HEK293 (cell line): ENCODE measurements at regions not wholly inside any gene's neighbourhood (a gene's known extent, or its start where the extent isn't known, plus 50 kb on each side); places are given as distances from the start of the nearest gene placed in this dataset.

Experiments used
- CTCF ChIA-PET: fragments of 350-600 bp; formaldehyde crosslinking; extraction: SDS; loops from one replicate; lab custom pipeline; 2021; ENCODE audit warnings: antibody characterized with exemption; lab: Yijun Ruan, JAX
- POLR2A ChIA-PET: fragments of 300-600 bp; formaldehyde crosslinking; extraction: SDS; loops from one replicate; lab custom pipeline; 2020; ENCODE audit warnings: antibody characterized with exemption, inconsistent platforms; lab: Yijun Ruan, JAX
- H3K27ac ChIP-seq: fragments of 200-500 bp; sonication (Bioruptor generic); 2 replicates; pipeline ENCODE4 v1.5.1; 2014; ENCODE audit warnings: low read depth, low read length, control low read depth, inconsistent platforms; ENCODE audit errors: extremely low read depth
- H3K36me3 ChIP-seq, 2 experiments: fragments of 200-500 bp in 1 of 2; sonication (Bioruptor generic) in 1 of 2; 1 replicate in 1 of 2; 2 replicates in 1 of 2; pipeline ENCODE4 v1.5.1; 2014 to 2017; ENCODE audit warnings: inconsistent platforms in 2 of 2, low read length in 2 of 2; ENCODE audit not compliant: control insufficient read depth in 2 of 2, insufficient read depth in 1 of 2
- H3K4me1 ChIP-seq: fragments of 200-500 bp; sonication (Bioruptor generic); 2 replicates; pipeline ENCODE4 v1.5.1; 2014; ENCODE audit warnings: mild to moderate bottlenecking, low read length, inconsistent platforms; ENCODE audit not compliant: control insufficient read depth, insufficient read depth
- H3K4me3 ChIP-seq: 2 replicates; pipeline ENCODE4 v1.5.1; 2011; ENCODE audit warnings: low read depth, mild to moderate bottlenecking, control low read depth, low read length, moderate library complexity
- H3K9me3 ChIP-seq: fragments of 200-500 bp; sonication (Bioruptor generic); 2 replicates; pipeline ENCODE4 v1.5.1; 2014; ENCODE audit warnings: low read depth, low read length, inconsistent platforms; ENCODE audit not compliant: control insufficient read depth, insufficient read depth
- FEZF1 ChIP-seq: fragments of 450-650 bp; formaldehyde crosslinking; IDR thresholded peaks from 2 replicates; pipeline ENCODE4 v1.5.1; 2016; ENCODE audit warnings: missing biosample characterization, missing genetic modification characterization
- HOXD13 ChIP-seq: sonication (generic); formaldehyde crosslinking; IDR thresholded peaks from 2 replicates; pipeline ENCODE4 v1.8.0; 2022; ENCODE audit warnings: missing genetic modification reagents, borderline replicate concordance
- KLF16 ChIP-seq: fragments of 450-650 bp; formaldehyde crosslinking; IDR thresholded peaks from 2 replicates; pipeline ENCODE4 v1.5.1; 2017; ENCODE audit warnings: missing biosample characterization, missing genetic modification characterization
- KLF9 ChIP-seq: fragments of 450-650 bp; formaldehyde crosslinking; IDR thresholded peaks from 2 replicates; pipeline ENCODE4 v1.5.1; 2016; ENCODE audit warnings: missing biosample characterization, missing genetic modification characterization, low read depth
- MEIS1 ChIP-seq: sonication (generic); formaldehyde crosslinking; IDR thresholded peaks from 2 replicates; pipeline ENCODE4 v1.8.1; 2022; ENCODE audit warnings: missing genetic modification reagents, mild to moderate bottlenecking, borderline replicate concordance
- MZF1 ChIP-seq: fragments of 450-650 bp; formaldehyde crosslinking; IDR thresholded peaks from 2 replicates; pipeline ENCODE4 v1.5.1; 2017; ENCODE audit warnings: missing biosample characterization, missing genetic modification characterization, borderline replicate concordance
- SCRT2 ChIP-seq: fragments of 450-650 bp; formaldehyde crosslinking; IDR thresholded peaks from 2 replicates; pipeline ENCODE4 v1.5.1; 2016; ENCODE audit warnings: missing biosample characterization, missing genetic modification characterization
- SETDB1 ChIP-seq: IDR thresholded peaks from one replicate; pipeline ENCODE4 v1.6.1; 2017; ENCODE audit warnings: mild to moderate bottlenecking, low read length, moderate library complexity, mixed read lengths; ENCODE audit not compliant: insufficient read length
- TCF7L2 ChIP-seq: IDR thresholded peaks from 2 replicates; pipeline ENCODE4 v1.6.1; 2011; ENCODE audit warnings: low read depth, mild to moderate bottlenecking, inconsistent platforms, low read length, moderate library complexity, borderline replicate concordance
- ZNF10 ChIP-seq: fragments of 450-650 bp; formaldehyde crosslinking; IDR thresholded peaks from 2 replicates; pipeline ENCODE4 v1.5.1; 2017; ENCODE audit warnings: missing biosample characterization, missing genetic modification characterization
- ZNF184 ChIP-seq: fragments of 450-650 bp; IDR thresholded peaks from 2 replicates; pipeline ENCODE4 v1.5.1; 2018; ENCODE audit warnings: missing biosample characterization, mild to moderate bottlenecking, missing genetic modification characterization
- ZNF223 ChIP-seq: fragments of 450-650 bp; formaldehyde crosslinking; IDR thresholded peaks from 2 replicates; pipeline ENCODE4 v1.5.1; 2016; ENCODE audit warnings: missing biosample characterization, missing genetic modification characterization
- ZNF24 ChIP-seq: fragments of 450-650 bp; formaldehyde crosslinking; IDR thresholded peaks from 2 replicates; pipeline ENCODE4 v1.5.1; 2016; ENCODE audit warnings: missing biosample characterization, missing genetic modification characterization
- ZNF350 ChIP-seq: fragments of 450-650 bp; formaldehyde crosslinking; IDR thresholded peaks from 2 replicates; pipeline ENCODE4 v1.5.0; 2017; ENCODE audit warnings: missing biosample characterization, mild to moderate bottlenecking, missing genetic modification characterization
- ZNF426 ChIP-seq: fragments of 450-650 bp; formaldehyde crosslinking; IDR thresholded peaks from 2 replicates; pipeline ENCODE4 v1.5.1; 2017; ENCODE audit warnings: missing biosample characterization, missing genetic modification characterization, mild to moderate bottlenecking, inconsistent platforms, moderate library complexity
- ZNF473 ChIP-seq: fragments of 450-650 bp; formaldehyde crosslinking; IDR thresholded peaks from 2 replicates; pipeline ENCODE4 v1.5.1; 2017; ENCODE audit warnings: missing biosample characterization, missing genetic modification characterization
- ZNF555 ChIP-seq: fragments of 450-650 bp; formaldehyde crosslinking; conservative IDR thresholded peaks from 2 replicates; pipeline ENCODE4 v1.5.1; 2017; ENCODE audit warnings: missing biosample characterization, mild to moderate bottlenecking, missing genetic modification characterization, inconsistent platforms
- ZNF610 ChIP-seq: fragments of 450-650 bp; formaldehyde crosslinking; IDR thresholded peaks from 2 replicates; pipeline ENCODE4 v1.5.1; 2016; ENCODE audit warnings: missing biosample characterization, missing genetic modification characterization, borderline replicate concordance
- ZNF624 ChIP-seq: fragments of 450-650 bp; formaldehyde crosslinking; IDR thresholded peaks from 2 replicates; pipeline ENCODE4 v1.5.1; 2017; ENCODE audit warnings: missing biosample characterization, missing genetic modification characterization
- ZNF792 ChIP-seq: fragments of 450-650 bp; formaldehyde crosslinking; IDR thresholded peaks from 2 replicates; pipeline ENCODE4 v1.5.1; 2016; ENCODE audit warnings: missing biosample characterization, missing genetic modification characterization
- TF ChIP-seq, protein P1 (sequence below): fragments of 450-650 bp; formaldehyde crosslinking; conservative IDR thresholded peaks from 2 replicates; pipeline ENCODE4 v1.5.1; 2016; ENCODE audit warnings: low read depth, missing biosample characterization, missing genetic modification characterization
- TF ChIP-seq, protein P2 (sequence below): fragments of 450-650 bp; formaldehyde crosslinking; IDR thresholded peaks from 2 replicates; pipeline ENCODE4 v1.5.1; 2016; ENCODE audit warnings: missing biosample characterization, missing genetic modification characterization
- TF ChIP-seq, protein P3 (sequence below): fragments of 450-650 bp; formaldehyde crosslinking; IDR thresholded peaks from 2 replicates; pipeline ENCODE4 v1.5.1; 2016; ENCODE audit warnings: missing biosample characterization, missing genetic modification characterization, low read depth
- TF ChIP-seq, protein P4 (sequence below): fragments of 450-650 bp; formaldehyde crosslinking; IDR thresholded peaks from 2 replicates; pipeline ENCODE4 v1.5.1; 2016; ENCODE audit warnings: missing biosample characterization, missing genetic modification characterization

DNA sequence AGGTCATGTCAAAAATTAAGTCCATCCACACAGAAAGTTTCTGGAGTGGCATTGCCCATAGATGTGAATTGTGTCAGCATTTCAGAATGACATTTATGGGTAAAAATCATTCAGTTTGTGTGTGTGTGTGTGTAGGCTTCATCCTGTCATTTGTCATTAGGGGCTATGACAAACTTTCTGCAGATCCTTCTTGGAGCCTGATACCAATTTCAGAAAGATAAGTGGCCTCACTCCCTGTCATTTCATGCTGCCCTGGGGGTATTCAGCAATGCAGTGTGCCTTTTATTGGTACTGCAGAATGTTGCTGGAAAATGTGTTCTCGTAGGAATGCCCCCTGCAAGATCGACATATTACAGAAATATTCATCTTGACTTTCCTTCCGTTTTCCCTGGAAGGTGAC lies 659.7 kb downstream of the NLGN4X start (continued):
- TF ChIP-seq, protein P1, sequence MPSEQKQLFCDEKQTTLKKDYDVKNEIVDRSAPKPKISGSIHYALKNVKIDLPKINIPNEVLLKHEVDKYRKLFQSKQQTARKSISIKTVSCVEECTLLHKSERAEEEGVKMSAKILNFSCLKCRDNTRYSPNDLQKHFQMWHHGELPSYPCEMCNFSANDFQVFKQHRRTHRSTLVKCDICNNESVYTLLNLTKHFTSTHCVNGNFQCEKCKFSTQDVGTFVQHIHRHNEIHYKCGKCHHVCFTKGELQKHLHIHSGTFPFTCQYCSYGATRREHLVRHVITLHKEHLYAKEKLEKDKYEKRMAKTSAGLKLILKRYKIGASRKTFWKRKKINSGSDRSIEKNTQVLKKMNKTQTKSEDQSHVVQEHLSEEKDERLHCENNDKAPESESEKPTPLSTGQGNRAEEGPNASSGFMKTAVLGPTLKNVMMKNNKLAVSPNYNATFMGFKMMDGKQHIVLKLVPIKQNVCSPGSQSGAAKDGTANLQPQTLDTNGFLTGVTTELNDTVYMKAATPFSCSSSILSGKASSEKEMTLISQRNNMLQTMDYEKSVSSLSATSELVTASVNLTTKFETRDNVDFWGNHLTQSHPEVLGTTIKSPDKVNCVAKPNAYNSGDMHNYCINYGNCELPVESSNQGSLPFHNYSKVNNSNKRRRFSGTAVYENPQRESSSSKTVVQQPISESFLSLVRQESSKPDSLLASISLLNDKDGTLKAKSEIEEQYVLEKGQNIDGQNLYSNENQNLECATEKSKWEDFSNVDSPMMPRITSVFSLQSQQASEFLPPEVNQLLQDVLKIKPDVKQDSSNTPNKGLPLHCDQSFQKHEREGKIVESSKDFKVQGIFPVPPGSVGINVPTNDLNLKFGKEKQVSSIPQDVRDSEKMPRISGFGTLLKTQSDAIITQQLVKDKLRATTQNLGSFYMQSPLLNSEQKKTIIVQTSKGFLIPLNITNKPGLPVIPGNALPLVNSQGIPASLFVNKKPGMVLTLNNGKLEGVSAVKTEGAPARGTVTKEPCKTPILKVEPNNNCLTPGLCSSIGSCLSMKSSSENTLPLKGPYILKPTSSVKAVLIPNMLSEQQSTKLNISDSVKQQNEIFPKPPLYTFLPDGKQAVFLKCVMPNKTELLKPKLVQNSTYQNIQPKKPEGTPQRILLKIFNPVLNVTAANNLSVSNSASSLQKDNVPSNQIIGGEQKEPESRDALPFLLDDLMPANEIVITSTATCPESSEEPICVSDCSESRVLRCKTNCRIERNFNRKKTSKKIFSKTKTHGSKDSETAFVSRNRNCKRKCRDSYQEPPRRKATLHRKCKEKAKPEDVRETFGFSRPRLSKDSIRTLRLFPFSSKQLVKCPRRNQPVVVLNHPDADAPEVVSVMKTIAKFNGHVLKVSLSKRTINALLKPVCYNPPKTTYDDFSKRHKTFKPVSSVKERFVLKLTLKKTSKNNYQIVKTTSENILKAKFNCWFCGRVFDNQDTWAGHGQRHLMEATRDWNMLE: no peak
- TF ChIP-seq SCRT2: no peak
- TF ChIP-seq KLF16 (tag by site-specific recombination): no peak
- TF ChIP-seq ZNF350 (tag by site-specific recombination): no peak
- no peak for TF ChIP-seq SETDB1
- no peak for TF ChIP-seq ZNF426 (tag by site-specific recombination)
- TF ChIP-seq, protein P2, sequence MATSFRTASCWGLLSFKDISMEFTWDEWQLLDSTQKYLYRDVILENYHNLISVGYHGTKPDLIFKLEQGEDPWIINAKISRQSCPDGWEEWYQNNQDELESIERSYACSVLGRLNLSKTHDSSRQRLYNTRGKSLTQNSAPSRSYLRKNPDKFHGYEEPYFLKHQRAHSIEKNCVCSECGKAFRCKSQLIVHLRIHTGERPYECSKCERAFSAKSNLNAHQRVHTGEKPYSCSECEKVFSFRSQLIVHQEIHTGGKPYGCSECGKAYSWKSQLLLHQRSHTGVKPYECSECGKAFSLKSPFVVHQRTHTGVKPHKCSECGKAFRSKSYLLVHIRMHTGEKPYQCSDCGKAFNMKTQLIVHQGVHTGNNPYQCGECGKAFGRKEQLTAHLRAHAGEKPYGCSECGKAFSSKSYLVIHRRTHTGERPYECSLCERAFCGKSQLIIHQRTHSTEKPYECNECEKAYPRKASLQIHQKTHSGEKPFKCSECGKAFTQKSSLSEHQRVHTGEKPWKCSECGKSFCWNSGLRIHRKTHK (tag by site-specific recombination): no peak
- TF ChIP-seq ZNF184 (tag by site-specific recombination): no peak
- no peak for TF ChIP-seq HOXD13 (CRISPR knock-in tag)
- no peak for TF ChIP-seq TCF7L2

DNA sequence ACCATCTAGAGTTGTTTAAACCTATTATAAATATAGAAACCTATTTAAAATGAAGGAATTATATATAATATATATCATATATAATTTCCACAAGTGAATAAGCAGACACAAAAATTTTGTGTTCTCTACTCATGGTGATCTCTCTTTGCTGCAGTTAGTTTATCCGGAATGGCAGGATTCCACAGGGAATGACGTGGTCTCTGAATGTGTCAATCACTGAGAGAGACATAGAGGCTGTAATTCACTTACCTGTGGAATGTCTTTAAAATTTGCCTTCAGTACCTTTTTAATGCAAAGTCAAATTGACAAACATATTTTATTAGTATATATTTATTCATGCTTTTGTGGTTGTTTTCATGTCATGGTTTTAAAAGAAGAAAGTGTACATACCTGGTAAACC lies 669.3 kb downstream of the NLGN4X start:
- H3K4me1 ChIP-seq: no peaks in the 10 kb centered on the region
- H3K27ac ChIP-seq: no peak overlapping the region
- ChIA-PET CTCF (no interaction called here), POLR2A (no interaction called here)
- TF ChIP-seq ZNF10: no peak
- no peak for TF ChIP-seq MEIS1 (CRISPR knock-in tag)
- no peak for TF ChIP-seq ZNF426 (tag by site-specific recombination)
- TF ChIP-seq, protein P3, sequence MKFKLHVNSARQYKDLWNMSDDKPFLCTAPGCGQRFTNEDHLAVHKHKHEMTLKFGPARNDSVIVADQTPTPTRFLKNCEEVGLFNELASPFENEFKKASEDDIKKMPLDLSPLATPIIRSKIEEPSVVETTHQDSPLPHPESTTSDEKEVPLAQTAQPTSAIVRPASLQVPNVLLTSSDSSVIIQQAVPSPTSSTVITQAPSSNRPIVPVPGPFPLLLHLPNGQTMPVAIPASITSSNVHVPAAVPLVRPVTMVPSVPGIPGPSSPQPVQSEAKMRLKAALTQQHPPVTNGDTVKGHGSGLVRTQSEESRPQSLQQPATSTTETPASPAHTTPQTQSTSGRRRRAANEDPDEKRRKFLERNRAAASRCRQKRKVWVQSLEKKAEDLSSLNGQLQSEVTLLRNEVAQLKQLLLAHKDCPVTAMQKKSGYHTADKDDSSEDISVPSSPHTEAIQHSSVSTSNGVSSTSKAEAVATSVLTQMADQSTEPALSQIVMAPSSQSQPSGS (tag by site-specific recombination): no peak
- TF ChIP-seq FEZF1: no peak
- TF ChIP-seq ZNF610 (tag by site-specific recombination): no peak
- TF ChIP-seq ZNF624: no peak
- no peak for TF ChIP-seq MZF1
- no peaks in the 10 kb centered on the region for H3K9me3 ChIP-seq
- no peak overlapping the region for H3K4me3 ChIP-seq
- H3K36me3 ChIP-seq: no peaks in the 10 kb centered on the region

DNA sequence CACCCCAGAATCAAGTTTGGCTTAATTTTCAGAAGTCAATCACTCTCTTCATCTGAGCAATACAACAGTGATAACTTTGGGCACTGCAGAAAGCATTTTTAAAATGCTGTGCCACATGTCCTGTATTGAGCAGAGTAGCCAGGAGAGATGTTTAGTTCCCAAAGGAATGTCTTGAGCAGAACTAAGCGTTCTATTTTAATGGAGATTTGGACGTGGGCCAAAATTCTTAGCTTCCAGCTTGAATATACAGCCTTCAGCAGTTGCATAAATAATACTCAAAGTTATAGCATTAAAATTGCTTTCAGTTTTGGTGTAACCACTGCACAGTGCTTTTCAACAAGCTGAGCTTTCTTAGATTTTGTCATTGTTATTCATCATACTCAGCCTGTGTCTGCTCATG lies 679.2 kb downstream of the NLGN4X start:
- Histone ChIP-seq H3K9me3 (no peaks in the 10 kb centered on the region), H3K4me1 (no peaks in the 10 kb centered on the region), H3K36me3 (no peaks in the 10 kb centered on the region), H3K4me3 (no peak overlapping the region), H3K27ac (no peak overlapping the region)
- ChIA-PET POLR2A (no interaction called here), CTCF (no interaction called here)
- TF ChIP-seq ZNF792 (tag by site-specific recombination) (no peak), ZNF223 (tag by site-specific recombination) (no peak), ZNF555 (tag by site-specific recombination) (no peak), ZNF24 (tag by site-specific recombination) (no peak), KLF9 (tag by site-specific recombination) (no peak), ZNF473 (tag by site-specific recombination) (no peak)
- TF ChIP-seq, protein P4, sequence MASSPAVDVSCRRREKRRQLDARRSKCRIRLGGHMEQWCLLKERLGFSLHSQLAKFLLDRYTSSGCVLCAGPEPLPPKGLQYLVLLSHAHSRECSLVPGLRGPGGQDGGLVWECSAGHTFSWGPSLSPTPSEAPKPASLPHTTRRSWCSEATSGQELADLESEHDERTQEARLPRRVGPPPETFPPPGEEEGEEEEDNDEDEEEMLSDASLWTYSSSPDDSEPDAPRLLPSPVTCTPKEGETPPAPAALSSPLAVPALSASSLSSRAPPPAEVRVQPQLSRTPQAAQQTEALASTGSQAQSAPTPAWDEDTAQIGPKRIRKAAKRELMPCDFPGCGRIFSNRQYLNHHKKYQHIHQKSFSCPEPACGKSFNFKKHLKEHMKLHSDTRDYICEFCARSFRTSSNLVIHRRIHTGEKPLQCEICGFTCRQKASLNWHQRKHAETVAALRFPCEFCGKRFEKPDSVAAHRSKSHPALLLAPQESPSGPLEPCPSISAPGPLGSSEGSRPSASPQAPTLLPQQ (tag by site-specific recombination): no peak
